Stimulated activated CD4-positive, alpha-beta T cell treated with anti-CD3 and anti-CD28 coated beads, Interleukin-4, amount 100 ng/mL, for 48 hours (primary cell): ENCODE measurements at regions not wholly inside any gene's neighbourhood (a gene's known extent, or its start where the extent isn't known, plus 50 kb on each side); places are given as distances from the start of the nearest gene placed in this dataset.

Experiments
- DNase-seq, 2 donors: peaks; one replicate each; pipeline ENCODE4 v3.0.0-alpha.2; 2020; ENCODE audit warnings: low read depth in 2 of 2

DNA sequence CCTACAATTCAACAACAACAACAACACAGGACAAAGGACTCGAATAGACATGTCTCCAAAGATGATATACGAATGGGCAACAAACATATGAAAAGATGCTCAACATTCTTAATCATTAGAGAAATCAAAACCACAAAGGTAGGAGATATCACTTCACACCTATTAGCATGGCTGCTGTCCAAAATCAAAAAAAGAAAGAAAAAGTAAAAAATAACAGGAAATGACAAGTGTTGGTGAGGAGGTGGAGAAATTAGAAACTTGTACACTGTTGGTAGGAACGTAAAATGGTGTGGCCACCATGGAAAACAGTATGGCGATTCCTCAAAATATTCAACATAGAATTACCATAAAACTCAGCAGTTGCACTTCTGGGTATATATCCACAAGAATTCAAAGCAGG lies 312.3 kb upstream of the STT3B start:
- no peak for DNase-seq

- no peak for DNase-seq
Measured at GRCh38 chr3:31223278-31223677, 309.4 kb upstream of the STT3B start.

DNA sequence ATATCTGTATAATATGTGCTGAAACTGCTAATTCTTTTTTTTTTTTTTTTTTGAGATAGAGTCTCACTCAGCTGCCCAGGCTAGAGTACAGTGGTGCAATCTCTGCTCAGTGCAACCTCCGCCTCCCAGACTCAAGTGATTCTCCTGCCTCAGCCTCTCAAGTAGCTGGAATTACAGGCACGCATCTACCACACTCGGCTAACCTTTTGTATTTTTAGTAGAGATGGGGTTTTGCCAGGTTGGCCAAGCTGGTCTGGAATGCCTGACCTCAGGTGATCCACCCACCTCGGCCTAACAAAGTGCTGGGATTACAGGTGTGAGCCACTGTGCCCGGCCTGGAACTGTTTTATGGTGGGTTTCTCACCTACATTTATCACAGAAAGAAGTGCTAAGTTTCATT lies 307.8 kb upstream of the STT3B start:
- DNase-seq: no peak

DNA sequence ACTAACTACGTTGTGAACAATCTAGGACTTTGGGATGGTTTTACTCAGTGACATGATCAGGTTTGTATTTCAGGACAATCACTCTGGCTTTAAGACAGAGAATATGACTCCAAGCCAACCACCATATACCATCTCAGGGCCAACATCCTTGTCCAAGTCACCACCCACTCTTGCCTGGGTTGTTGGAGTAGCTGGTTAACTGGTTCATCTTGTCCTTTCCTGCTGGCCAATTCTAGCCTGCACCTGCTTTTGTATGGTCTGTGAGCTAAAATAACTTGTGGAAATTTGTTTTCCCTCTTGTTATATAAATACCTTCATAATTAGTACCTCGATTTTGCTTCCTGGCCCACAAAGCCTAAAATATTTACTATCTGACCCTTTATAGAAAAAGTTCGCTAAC lies 306.8 kb upstream of the STT3B start:
- no peak for DNase-seq

- DNase-seq: no peak
Measured at GRCh38 chr3:31226346-31226745, 306.4 kb upstream of the STT3B start.

- DNase-seq: no peak
Measured at GRCh38 chr3:31227131-31227562, 305.6 kb upstream of the STT3B start.

GRCh38 chr3:31230425-31231223 lies 302.1 kb upstream of the STT3B start:
- no peak for DNase-seq

- DNase-seq: no peak
Measured at GRCh38 chr3:31232055-31233025, 300.4 kb upstream of the STT3B start.

DNA sequence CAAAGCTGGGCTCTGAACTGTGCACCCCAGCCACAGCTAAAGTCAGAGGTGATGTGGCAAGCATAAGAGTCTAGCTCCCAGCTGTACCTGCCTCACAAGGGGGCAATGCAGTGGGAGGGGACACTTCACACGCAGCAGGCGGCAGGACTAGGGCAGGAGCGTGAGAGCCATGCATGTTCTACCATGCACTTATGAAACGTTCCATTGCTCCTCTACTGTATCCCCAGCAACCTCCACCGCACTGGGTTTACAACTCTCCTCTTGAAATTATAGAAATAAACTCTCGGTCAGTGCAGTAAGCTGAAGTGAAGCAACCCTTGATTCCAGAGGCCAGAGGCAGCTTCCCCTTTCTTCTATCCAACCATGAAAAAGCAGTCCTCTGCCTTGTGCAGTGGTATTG lies 298.6 kb upstream of the STT3B start:
- no peak for DNase-seq

- no peak for DNase-seq
Measured at GRCh38 chr3:31235062-31235700, 297.5 kb upstream of the STT3B start.

DNA sequence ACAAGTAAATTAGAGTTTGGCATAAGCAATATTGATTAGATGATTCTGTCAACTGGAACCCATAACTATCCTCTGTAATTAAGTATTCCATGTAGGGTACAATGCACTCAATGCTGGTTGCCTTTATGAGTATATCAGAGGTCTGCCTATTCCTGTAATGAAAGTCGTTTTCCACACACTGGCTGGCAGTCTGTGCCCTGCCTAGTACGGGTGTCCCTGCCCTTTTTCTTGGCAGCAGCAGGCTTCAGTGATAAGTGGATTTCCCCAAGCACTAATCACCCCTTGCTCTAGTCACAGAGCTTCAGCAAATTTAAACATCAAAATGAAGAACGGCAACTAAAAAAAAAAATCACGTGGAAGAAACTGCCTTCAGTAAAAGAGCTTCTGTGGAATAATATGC lies 294.8 kb upstream of the STT3B start:
- no peak for DNase-seq

- no peak for DNase-seq
Measured at GRCh38 chr3:31240013-31240412, 292.7 kb upstream of the STT3B start.

DNA sequence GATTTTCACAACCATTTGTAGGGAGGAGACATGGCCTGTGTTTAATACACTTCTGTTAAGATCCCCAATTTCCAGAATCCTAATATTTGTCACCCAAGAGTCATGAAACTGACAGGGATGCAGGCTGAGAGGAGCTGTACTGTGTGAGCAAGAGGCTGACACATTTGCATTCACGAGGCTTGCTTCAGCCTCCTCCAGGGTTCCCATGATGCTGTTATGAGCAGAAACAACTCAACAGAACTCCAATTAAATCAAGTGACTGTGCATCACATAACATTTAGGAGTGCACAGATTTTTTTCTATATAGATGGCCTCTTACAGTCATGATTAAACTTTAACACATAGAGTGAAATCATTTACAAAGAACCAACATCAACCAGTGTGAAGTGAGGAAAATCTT lies 292.3 kb upstream of the STT3B start:
- no peak for DNase-seq

DNA sequence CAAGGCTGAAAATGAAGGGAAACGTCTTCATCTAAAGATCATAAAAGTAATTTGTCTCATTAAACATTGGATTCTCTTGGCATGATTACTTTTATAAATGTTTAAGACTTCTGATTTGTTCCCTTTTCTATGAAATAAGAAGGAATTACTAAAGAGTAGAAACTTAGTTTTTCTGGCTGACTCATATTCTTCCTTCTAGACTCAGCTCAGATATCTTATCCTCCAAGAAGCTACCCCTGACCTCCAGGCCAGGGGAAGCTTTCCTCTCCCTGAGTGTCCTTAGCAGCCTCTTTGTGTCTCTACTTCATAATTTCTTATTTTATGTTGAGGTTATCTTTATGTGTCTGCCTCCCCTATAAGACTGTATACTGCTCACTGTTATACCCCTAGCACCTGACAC lies 291.9 kb upstream of the STT3B start:
- DNase-seq: no peak

DNA sequence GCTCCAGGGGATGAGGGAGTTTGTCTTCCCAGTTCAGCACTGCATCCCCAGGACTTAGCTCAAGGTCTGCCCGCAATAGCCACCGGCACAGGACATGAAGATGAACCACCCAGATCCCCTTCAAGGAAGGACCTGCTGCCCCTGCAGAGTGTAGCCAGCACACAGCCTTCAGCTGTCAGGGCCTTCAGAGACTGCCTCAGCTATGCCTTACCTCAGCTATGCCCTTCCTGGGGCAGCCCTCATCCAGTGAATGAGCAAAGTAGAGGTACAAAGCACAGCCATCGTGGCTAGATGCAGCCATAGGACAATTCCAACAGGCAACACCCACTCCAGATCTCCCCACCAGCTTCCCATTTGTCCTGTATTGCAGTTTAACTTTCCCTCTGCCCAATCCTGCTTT lies 291.2 kb upstream of the STT3B start:
- no peak for DNase-seq

DNA sequence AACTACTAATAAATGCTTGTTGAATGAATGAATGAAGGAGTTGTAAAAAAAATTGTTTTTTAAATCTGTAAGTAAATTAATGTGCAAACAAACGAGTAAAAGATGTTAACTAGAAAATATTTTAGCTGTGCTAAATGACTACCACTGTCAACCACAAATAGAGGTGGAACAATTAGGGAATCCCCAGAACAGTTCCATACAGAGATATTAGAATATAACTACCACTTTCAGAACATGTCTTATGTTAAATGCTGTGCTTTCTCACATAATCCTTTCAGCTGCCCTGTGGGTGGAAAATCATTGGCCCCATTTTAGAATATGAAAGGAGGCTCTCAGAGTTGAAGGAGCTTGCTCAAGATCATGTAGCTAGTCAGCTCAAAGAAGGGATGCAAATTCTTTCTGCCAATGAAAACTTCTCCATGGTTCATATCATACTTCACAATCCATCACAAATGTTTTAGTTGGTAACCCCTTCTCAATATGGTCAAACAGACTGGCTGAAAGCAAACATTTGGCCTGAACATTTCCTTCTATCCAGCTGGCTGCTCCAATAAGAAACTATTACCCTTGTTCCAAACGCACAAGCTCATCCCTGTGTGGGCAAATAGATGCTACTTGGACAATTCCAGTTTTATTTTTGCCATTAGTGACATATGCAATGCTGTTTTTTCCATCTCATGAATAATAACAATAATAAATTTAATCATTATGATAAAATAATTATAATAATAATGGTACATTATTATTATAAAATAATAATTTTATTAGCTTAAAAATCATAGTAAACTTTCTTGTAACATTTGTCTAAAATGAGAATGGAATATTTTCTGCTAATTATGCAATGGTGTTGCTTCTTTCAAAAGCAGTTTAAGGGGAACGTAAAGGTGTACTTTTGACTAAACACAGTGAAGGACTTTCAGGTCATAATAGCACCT lies 290.4 kb upstream of the STT3B start:
- no peak for DNase-seq

DNA sequence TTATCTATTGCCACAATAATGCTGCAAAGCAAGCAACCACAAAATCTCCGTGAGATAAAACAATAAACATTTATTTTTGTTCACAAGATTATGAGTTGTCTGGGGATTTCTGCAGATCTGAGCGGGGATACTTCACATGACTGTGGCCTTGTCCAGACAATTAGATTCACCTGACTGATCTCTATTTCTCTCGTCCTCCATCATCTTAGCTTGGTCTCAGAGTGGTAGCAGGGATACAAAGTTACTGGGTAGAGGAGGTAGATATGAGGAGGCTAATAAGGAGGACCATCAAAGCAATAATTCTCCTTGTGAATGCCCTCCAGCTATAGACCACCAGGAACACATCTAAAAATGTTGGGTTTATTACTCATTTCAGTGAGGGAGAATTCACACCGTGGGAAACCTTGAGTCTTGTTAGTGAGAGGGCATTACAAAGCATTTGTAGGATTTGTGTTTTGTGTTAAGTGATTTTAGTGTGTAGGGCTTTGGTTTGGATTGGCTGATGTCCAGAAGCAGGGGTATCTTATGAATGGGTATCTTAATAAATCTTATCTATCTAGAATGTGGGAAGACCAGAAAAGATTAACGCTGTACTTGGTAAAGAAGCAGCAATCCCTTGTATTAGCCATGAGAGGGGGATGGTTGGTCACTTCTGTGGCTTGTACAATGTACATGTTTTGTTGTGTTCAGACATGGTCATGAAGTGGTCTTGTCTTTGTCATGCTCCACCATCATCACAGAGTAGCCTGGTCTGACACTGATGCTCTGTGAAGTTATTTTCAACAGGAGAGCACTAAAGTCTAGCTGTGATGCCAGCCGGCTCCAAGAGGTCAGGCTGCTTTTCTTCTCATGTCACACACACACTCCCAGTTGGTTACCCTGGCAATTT lies 287.6 kb upstream of the STT3B start:
- DNase-seq: no peak

DNA sequence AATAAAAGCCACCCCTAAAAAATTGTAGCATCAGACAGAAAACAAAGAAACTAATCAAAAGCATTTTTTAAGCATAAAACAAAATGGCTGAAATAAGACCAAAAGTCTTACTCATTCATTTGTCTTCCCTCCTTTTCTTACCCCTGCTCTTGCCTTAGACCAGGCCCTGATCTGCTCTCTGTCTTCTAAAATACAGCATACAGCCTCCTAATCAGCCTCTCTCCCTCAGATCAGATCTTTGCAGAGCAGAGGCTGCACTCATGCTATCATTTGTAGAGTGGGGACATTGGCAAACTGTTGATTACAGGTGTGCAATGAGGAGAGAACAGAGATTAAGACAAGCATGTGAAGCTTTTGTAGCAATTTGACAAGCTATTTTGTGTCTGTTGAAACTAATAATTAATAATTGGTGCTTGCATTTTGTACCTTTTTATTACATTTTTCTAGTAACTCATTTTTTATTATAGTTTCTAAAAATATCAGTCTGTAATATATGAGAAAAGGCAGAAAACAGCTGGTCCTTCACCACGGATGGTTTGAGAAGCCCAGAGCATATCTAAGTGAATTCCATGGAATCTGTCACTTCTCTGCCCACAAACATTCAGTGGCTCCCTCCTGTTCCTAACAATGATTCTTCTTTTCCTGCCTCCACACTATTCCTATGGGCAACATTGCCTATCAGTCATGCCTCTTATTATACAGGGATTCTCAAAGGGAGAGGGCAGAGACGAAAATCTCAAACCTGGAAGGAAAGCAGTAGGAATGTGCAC lies 286.2 kb upstream of the STT3B start:
- DNase-seq: no peak

- no peak for DNase-seq
Measured at GRCh38 chr3:31247063-31247447, 285.7 kb upstream of the STT3B start.
